OCI-LY7 (cell line): ENCODE measurements at regions not wholly inside any gene's neighbourhood (a gene's known extent, or its start where the extent isn't known, plus 50 kb on each side); places are given as distances from the start of the nearest gene placed in this dataset.

Experiments
- BruUV-seq: library from RNA; stranded (reverse); fragments of 400-500 nt; replicated peaks from 2 replicates; lab custom pipeline; 2021; lab: Mats Ljungman, UMichigan
- CTCF ChIA-PET: fragments of 300-600 bp; sonication (Branson Sonifier 250); formaldehyde crosslinking; loops from one replicate; lab custom pipeline; 2022; ENCODE audit warnings: antibody characterized with exemption; ENCODE audit not compliant: unreplicated experiment; lab: Charles Lee
- POLR2A ChIA-PET: fragments of 300-600 bp; sonication (Branson Sonifier 250); formaldehyde crosslinking; loops from one replicate; lab custom pipeline; 2022; ENCODE audit warnings: antibody characterized with exemption; lab: Charles Lee
- DNase-seq: peaks from one replicate; pipeline ENCODE4 v3.0.0-alpha.2; 2015; ENCODE audit warnings: low spot score
- H2AFZ ChIP-seq: fragments of 200-600 bp; sonication (generic), shearing (Covaris generic); 2 replicates; pipeline ENCODE4 v1.6.1; 2014; ENCODE audit warnings: mild to moderate bottlenecking, antibody characterized with exemption, low read length, moderate library complexity
- H3K27ac ChIP-seq: fragments of 200-600 bp; sonication (generic); 2 replicates; pipeline ENCODE4 v1.5.1; 2014; ENCODE audit warnings: mixed run types, low read depth, mild to moderate bottlenecking, moderate library complexity, low read length, inconsistent platforms; ENCODE audit not compliant: poor library complexity, severe bottlenecking
- H3K36me3 ChIP-seq: fragments of 200-600 bp; sonication (generic); 2 replicates; pipeline ENCODE4 v1.6.1; 2014; ENCODE audit warnings: mild to moderate bottlenecking, antibody characterized with exemption, low read length, moderate library complexity, mixed read lengths; ENCODE audit not compliant: insufficient read depth
- H3K4me1 ChIP-seq: fragments of 200-600 bp; sonication (generic); 2 replicates; pipeline ENCODE4 v1.5.1; 2014; ENCODE audit warnings: mild to moderate bottlenecking, low read length; ENCODE audit not compliant: insufficient read depth, poor library complexity, severe bottlenecking
- H3K4me2 ChIP-seq: fragments of 200-600 bp; sonication (generic); 2 replicates; pipeline ENCODE4 v1.6.1; 2014; ENCODE audit warnings: mild to moderate bottlenecking, low read length
- H3K4me3 ChIP-seq: fragments of 200-600 bp; sonication (generic); 2 replicates; pipeline ENCODE4 v1.5.1; 2014; ENCODE audit warnings: mild to moderate bottlenecking, low read depth, low read length; ENCODE audit not compliant: poor library complexity, severe bottlenecking
- H3K79me2 ChIP-seq: fragments of 200-600 bp; sonication (generic); 2 replicates; pipeline ENCODE4 v1.6.1; 2016; ENCODE audit warnings: low read depth, mild to moderate bottlenecking, low read length, moderate library complexity, mixed read lengths; ENCODE audit not compliant: insufficient read depth
- H3K9me2 ChIP-seq: fragments of 200-600 bp; sonication (generic); 2 replicates; pipeline ENCODE4 v1.6.1; 2016; ENCODE audit warnings: mild to moderate bottlenecking, low read length, mixed read lengths; ENCODE audit not compliant: insufficient read depth
- H3K9me3 ChIP-seq: fragments of 200-600 bp; sonication (generic); 2 replicates; pipeline ENCODE4 v1.6.1; 2014; ENCODE audit warnings: mild to moderate bottlenecking, mixed run types, low read length, mixed read lengths
- H4K20me1 ChIP-seq: fragments of 200-600 bp; sonication (generic); 2 replicates; pipeline ENCODE4 v1.6.1; 2014; ENCODE audit warnings: mild to moderate bottlenecking, antibody characterized with exemption, low read length, moderate library complexity, mixed read lengths; ENCODE audit not compliant: insufficient read depth
- CTCF ChIP-seq: fragments of 200-600 bp; sonication (generic); conservative IDR thresholded peaks from 2 replicates; pipeline ENCODE4 v1.5.1; 2014; ENCODE audit warnings: mild to moderate bottlenecking, antibody characterized with exemption, low read length, moderate library complexity, mixed read lengths
- EZH2phosphoT487 ChIP-seq: fragments of 200-600 bp; sonication (generic); IDR thresholded peaks from 2 replicates; pipeline ENCODE4 v1.6.1; 2018; ENCODE audit warnings: low read depth, borderline replicate concordance, mild to moderate bottlenecking, mixed run types, antibody characterized with exemption, low read length, moderate library complexity, mixed read lengths
- intact Hi-C: fragments of 100-400 bp; cut with micrococcal nuclease; formaldehyde crosslinking; loops from one replicate; pipeline ENCODE4 v1.10.0; 2022; ENCODE audit not compliant: unreplicated experiment

GRCh38 chr10:42112331-42113157 is 525.8 kb downstream of the ZNF33B start:
- CTCF ChIA-PET: no interaction called here
- no peaks in the 10 kb centered on the region for H4K20me1 ChIP-seq
- no TSS peak for BruUV-seq
- POLR2A ChIA-PET: no interaction called here
- no peaks in the 10 kb centered on the region for H3K36me3 ChIP-seq
- no peak overlapping the region for H3K4me3 ChIP-seq
- no peak overlapping the region for H3K4me2 ChIP-seq
- TF ChIP-seq EZH2phosphoT487 (no peak), CTCF (no peak)
- no peak overlapping the region for H3K27ac ChIP-seq
- H3K9me3 ChIP-seq: no peaks in the 10 kb centered on the region
- no peak for DNase-seq
- intact Hi-C loops: no loop called here
- H3K79me2 ChIP-seq: no peaks in the 10 kb centered on the region
- H3K9me2 ChIP-seq: no peaks in the 10 kb centered on the region
- H3K4me1 ChIP-seq: no peaks in the 10 kb centered on the region
- no peak overlapping the region for H2AFZ ChIP-seq

- no TSS peak for BruUV-seq
- Histone ChIP-seq H3K9me2 (no peaks in the 10 kb centered on the region), H4K20me1 (no peaks in the 10 kb centered on the region), H3K4me3 (no peak overlapping the region), H3K79me2 (no peaks in the 10 kb centered on the region), H3K4me1 (no peaks in the 10 kb centered on the region), H3K27ac (no peak overlapping the region), H3K4me2 (no peak overlapping the region), H3K9me3 (no peaks in the 10 kb centered on the region), H2AFZ (no peak overlapping the region), H3K36me3 (no peaks in the 10 kb centered on the region)
- ChIA-PET CTCF (no interaction called here), POLR2A (no interaction called here)
- intact Hi-C loops: no loop called here
- TF ChIP-seq CTCF (no peak), EZH2phosphoT487 (no peak)
- no peak for DNase-seq
Observed at GRCh38 chr10:42111661-42112330, 526.6 kb downstream of the ZNF33B start.

- no peaks in the 10 kb centered on the region for H3K79me2 ChIP-seq
- H3K4me3 ChIP-seq: no peak overlapping the region
- no peaks in the 10 kb centered on the region for H3K36me3 ChIP-seq
- H2AFZ ChIP-seq: no peak overlapping the region
- no peaks in the 10 kb centered on the region for H3K4me1 ChIP-seq
- H3K27ac ChIP-seq: no peak overlapping the region
- ChIA-PET POLR2A (no interaction called here), CTCF (no interaction called here)
- DNase-seq: no peak
- H4K20me1 ChIP-seq: no peaks in the 10 kb centered on the region
- intact Hi-C loops: no loop called here
- no peaks in the 10 kb centered on the region for H3K9me3 ChIP-seq
- no TSS peak for BruUV-seq
- TF ChIP-seq EZH2phosphoT487: no peak
- no peak for TF ChIP-seq CTCF
- no peaks in the 10 kb centered on the region for H3K9me2 ChIP-seq
- no peak overlapping the region for H3K4me2 ChIP-seq
Observed at GRCh38 chr10:42111076-42111475, 527.3 kb downstream of the ZNF33B start.
